Right lobe of liver (tissue), 6 donors: ENCODE measurements at regions not wholly inside any gene's neighbourhood (a gene's known extent, or its start where the extent isn't known, plus 50 kb on each side); places are given as distances from the start of the nearest gene placed in this dataset.

Source experiments
- ATAC-seq, 4 donors: fragments of 200-7000 bp; cut with Tn5 transposase; one replicate each; pipeline ENCODE4 v1.9.1; 2020; ENCODE audit warnings: mild to moderate bottlenecking in 4 of 4, moderate library complexity in 4 of 4
- DNase-seq, 3 donors: peaks; one replicate each; pipeline ENCODE4 v3.0.0-alpha.2; 2020
- H3K27ac ChIP-seq, 3 donors: fragments of 200-600 bp; one replicate each; pipeline ENCODE4 v1.8.0; 2022
- H3K27me3 ChIP-seq, 2 donors: fragments of 200-600 bp; one replicate each; pipeline ENCODE4 v1.8.0; 2022
- H3K36me3 ChIP-seq, 4 donors: fragments of 200-600 bp; sonication (generic) in 1 of 4; one replicate each; pipeline versions ENCODE4 v1.5.1 to v1.8.0; 2017 to 2022; ENCODE audit warnings: control low read depth in 1 of 4
- H3K4me1 ChIP-seq, 4 donors: fragments of 200-600 bp; sonication (generic) in 1 of 4; one replicate each; pipeline versions ENCODE4 v1.5.1 to v1.8.0; 2017 to 2022; ENCODE audit warnings: control low read depth in 1 of 4
- H3K4me3 ChIP-seq, 3 donors: fragments of 200-600 bp; one replicate each; pipeline ENCODE4 v1.8.0; 2022
- H3K9me3 ChIP-seq, 4 donors: fragments of 200-600 bp; sonication (generic) in 1 of 4; one replicate each; pipeline versions ENCODE4 v1.5.1 to v1.8.0; 2017 to 2022; ENCODE audit warnings: control low read depth in 1 of 4
- POLR2A ChIP-seq: fragments of 450-650 bp; IDR thresholded peaks from one replicate; pipeline ENCODE4 v1.6.1; 2017; ENCODE audit warnings: antibody characterized with exemption, mild to moderate bottlenecking
- WGBS: methylation state at CpG from one replicate; pipeline ENCODE4 v1.1.6; 2018; ENCODE audit warnings: low coverage, low lambda C conversion rate; ENCODE audit not compliant: insufficient coverage; ENCODE audit errors: missing lambda C conversion rate; 5-methylcytosine and 5-hydroxymethylcytosine counted together
- intact Hi-C, 2 donors: fragments of 100-400 bp; cut with DNase I; formaldehyde crosslinking; loops; one replicate each; pipeline versions ENCODE4 v1.11.2 to v1.14.1; 2022
- TF ChIP-seq, protein P1 (sequence below), 4 donors: fragments of 200-600 bp in 3 of 4; fragments of 450-650 bp in 1 of 4; IDR thresholded peaks; one replicate each; pipeline versions ENCODE4 v1.5.1 to v1.8.0; 2016 to 2022; ENCODE audit warnings: antibody characterized with exemption in 4 of 4, mild to moderate bottlenecking in 2 of 4
- donor health status: DM: no; HTN: yes; CAD: no.
- donor health status: DM: no; HTN: no; CAD: no.
- donor health status: DM: no; HTN: no; CAD: no.
- donor health status: DM: no; HTN: yes; CAD: no.
- donor health status: DM: no; HTN: yes; CAD: no.

DNA sequence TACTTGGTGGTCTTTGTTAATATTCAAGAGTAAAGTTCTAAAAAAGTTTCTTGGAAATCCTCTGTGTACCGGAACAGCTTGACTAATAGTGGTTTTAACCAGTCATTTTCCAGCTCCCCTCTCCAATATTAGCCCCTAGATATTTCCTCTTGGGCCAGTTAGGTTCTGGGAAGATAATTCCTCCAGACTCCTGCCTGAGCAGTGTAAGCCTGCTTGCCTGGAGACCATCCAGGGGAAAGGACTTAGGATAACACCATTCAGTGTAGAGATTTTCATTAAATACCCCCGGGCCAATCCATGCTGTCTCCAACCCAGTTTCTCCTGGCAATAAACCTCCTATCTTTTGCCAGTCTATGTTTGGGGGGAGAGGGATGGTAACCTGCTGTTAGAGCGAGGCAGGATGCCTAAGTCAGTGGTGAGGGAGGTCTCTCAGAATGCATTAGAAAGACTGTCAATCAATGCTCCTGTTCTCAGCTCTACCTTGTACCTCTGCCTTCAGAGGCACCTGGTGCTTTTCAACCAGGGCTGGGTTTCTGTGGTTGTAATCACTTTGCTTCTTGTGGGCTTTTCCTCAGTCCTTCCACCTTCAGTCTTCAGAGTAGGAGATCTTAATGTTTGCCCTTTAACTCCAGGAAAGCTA, 186.4 kb downstream of the RNF152 start:
- Histone ChIP-seq H3K4me3 (no peak overlapping the region), H3K27me3 (no peaks in the 10 kb centered on the region), H3K27ac (no peak overlapping the region), H3K4me1 (no peaks in the 10 kb centered on the region), H3K9me3 (no peaks in the 10 kb centered on the region), H3K36me3 (no peaks in the 10 kb centered on the region)
- ATAC-seq (no peak), DNase-seq (no peak)
- intact Hi-C loops, result no loop called here
- 91% methylated on average over 1 of the region's 3 CpGs for WGBS
- no peak for TF ChIP-seq POLR2A
- TF ChIP-seq, protein P1, sequence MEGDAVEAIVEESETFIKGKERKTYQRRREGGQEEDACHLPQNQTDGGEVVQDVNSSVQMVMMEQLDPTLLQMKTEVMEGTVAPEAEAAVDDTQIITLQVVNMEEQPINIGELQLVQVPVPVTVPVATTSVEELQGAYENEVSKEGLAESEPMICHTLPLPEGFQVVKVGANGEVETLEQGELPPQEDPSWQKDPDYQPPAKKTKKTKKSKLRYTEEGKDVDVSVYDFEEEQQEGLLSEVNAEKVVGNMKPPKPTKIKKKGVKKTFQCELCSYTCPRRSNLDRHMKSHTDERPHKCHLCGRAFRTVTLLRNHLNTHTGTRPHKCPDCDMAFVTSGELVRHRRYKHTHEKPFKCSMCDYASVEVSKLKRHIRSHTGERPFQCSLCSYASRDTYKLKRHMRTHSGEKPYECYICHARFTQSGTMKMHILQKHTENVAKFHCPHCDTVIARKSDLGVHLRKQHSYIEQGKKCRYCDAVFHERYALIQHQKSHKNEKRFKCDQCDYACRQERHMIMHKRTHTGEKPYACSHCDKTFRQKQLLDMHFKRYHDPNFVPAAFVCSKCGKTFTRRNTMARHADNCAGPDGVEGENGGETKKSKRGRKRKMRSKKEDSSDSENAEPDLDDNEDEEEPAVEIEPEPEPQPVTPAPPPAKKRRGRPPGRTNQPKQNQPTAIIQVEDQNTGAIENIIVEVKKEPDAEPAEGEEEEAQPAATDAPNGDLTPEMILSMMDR (IDR thresholded peaks at IDR 0.05), result no peak

DNA sequence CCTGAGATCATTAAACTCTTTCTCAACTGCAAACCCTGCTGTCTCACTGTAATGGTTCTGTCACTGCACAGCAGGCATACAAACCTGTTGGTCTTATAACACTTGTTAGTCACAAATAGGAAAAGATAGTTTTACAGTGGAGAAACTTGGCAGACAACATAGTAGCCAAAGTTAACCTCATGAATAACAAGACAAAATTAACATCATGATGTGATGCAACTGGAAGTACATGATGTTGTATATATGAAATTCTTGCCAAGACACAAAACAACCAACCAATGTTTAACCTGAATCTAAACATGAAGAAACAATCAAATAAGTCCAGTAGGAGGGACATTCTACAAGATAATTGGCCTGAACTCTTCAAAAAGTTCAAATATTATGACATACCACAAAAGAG, 189.3 kb downstream of the RNF152 start:
- intact Hi-C loops, result no loop called here
- no peak for TF ChIP-seq POLR2A
- TF ChIP-seq, protein P1 (IDR thresholded peaks at IDR 0.05), result no peak
- Histone ChIP-seq H3K27ac (no peak overlapping the region), H3K36me3 (no peaks in the 10 kb centered on the region), H3K27me3 (no peaks in the 10 kb centered on the region), H3K4me3 (no peak overlapping the region), H3K9me3 (no peaks in the 10 kb centered on the region), H3K4me1 (no peaks in the 10 kb centered on the region)
- ATAC-seq (no peak), DNase-seq (no peak)

DNA sequence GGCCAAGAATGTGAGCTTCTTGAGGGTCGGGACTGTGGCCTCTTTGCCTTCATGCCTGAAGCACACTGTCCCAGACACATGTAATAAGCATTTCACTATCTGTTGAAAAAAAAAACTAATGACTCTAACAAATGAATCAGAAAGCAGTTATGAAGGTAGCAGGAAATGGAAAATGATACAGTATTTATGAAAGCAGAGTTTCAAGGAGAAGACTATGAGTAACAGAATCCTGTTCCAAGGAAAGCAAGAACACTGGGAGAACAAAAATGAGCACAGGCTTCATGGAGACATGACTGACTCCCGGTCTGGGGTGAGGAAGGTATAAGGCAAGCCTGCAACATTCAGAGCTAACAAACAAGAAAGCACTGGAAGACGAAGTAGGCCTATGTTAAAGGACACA, 190.8 kb downstream of the RNF152 start:
- no peak for ATAC-seq
- H3K9me3 ChIP-seq, result no peaks in the 10 kb centered on the region
- no peaks in the 10 kb centered on the region for H3K27me3 ChIP-seq
- intact Hi-C loops, result no loop called here
- no peaks in the 10 kb centered on the region for H3K4me1 ChIP-seq
- no peak for DNase-seq
- 79% methylated on average over 3 of the region's 3 CpGs for WGBS
- no peaks in the 10 kb centered on the region for H3K36me3 ChIP-seq
- H3K4me3 ChIP-seq, result no peak overlapping the region
- no peak overlapping the region for H3K27ac ChIP-seq
- TF ChIP-seq, protein P1 (IDR thresholded peaks at IDR 0.05), result no peak
- TF ChIP-seq POLR2A, result no peak

DNA sequence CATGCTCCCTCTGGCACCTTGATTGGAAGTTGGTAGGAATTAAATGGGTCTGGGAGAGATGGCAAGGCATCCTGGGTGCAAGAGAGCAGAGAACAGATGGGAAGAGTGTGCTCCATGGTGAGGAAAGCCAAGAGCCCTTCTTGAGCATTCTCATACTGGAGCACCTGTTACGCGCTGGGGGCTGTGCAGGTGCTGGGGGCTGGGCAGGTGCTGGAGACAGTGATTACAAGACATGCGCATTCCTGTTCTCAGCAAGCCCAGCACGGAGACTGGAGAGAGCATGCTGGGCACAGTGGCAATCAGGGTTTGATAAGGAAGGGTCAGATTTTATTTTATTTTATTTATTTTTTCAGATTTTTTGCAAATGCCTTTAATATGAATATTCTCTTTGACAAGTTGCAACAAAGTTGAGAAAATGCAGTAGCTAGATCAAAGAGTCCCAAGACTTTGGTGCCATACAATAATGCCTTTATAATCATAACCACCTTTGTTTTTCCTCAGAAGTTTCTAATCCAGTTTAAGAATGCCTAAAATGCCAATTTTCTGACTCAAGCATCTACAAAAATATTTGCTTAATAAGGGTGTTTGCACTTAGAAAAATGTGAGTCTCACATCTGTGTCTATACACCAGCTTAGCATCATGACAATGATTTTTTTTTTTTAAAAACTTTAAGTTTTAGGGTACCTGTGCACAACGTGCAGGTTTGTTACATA, 193.3 kb downstream of the RNF152 start:
- Histone ChIP-seq H3K27ac (no peak overlapping the region), H3K36me3 (no peaks in the 10 kb centered on the region), H3K9me3 (no peaks in the 10 kb centered on the region), H3K27me3 (no peaks in the 10 kb centered on the region), H3K4me3 (no peak overlapping the region), H3K4me1 (no peaks in the 10 kb centered on the region)
- TF ChIP-seq, protein P1 (IDR thresholded peaks at IDR 0.05), result no peak
- no peak for TF ChIP-seq POLR2A
- intact Hi-C loops, result no loop called here
- WGBS, result 91% methylated on average over 5 of the region's 5 CpGs
- DNase-seq, result no peak
- no peak for ATAC-seq
